Activated effector memory CD4-positive, alpha-beta T cell treated with Interleukin-2 at 50 U/mL for 16 hours (primary cell): ENCODE measurements at regions not wholly inside any gene's neighbourhood (a gene's known extent, or its start where the extent isn't known, plus 50 kb on each side); places are given as distances from the start of the nearest gene placed in this dataset.
"Not testable (repeated sequence)": the region's sequence is repeated elsewhere in the genome, so short reads cannot be mapped to it uniquely, and the experiment has no call there.

ENCODE experiments used
- DNase-seq: peaks from one replicate; pipeline ENCODE4 v3.0.0-alpha.2; 2020

GRCh38 chr4:19486400-19486799 is 765.3 kb upstream of the SLIT2 start:
- DNase-seq = no peak

- DNase-seq = no peak
Measured at GRCh38 chr4:19478791-19479190, 772.9 kb upstream of the SLIT2 start.

GRCh38 chr4:19473569-19473968 is 778.1 kb upstream of the SLIT2 start:
- DNase-seq = no peak

- no peak for DNase-seq
Measured at GRCh38 chr4:19472666-19473065, 779.0 kb upstream of the SLIT2 start.

GRCh38 chr4:19470001-19470400 is 781.7 kb upstream of the SLIT2 start:
- not testable (repeated sequence) for DNase-seq

- DNase-seq = no peak
Measured at GRCh38 chr4:19462117-19462516, 789.6 kb upstream of the SLIT2 start.

GRCh38 chr4:19455850-19456602 is 795.7 kb upstream of the SLIT2 start:
- no peak for DNase-seq

GRCh38 chr4:19455196-19455595 is 796.5 kb upstream of the SLIT2 start:
- no peak for DNase-seq

GRCh38 chr4:19438233-19438632 is 813.5 kb upstream of the SLIT2 start:
- no peak for DNase-seq

GRCh38 chr4:19437008-19437407 is 814.7 kb upstream of the SLIT2 start:
- DNase-seq = no peak

GRCh38 chr4:19429684-19430083 is 822.0 kb upstream of the SLIT2 start:
- DNase-seq = no peak

- no peak for DNase-seq
Measured at GRCh38 chr4:19425146-19425545, 826.6 kb upstream of the SLIT2 start.

- DNase-seq = no peak
Measured at GRCh38 chr4:19417256-19417655, 834.4 kb upstream of the SLIT2 start.

GRCh38 chr4:19416146-19416545 is 835.6 kb upstream of the SLIT2 start:
- DNase-seq = no peak

GRCh38 chr4:19408490-19408889 is 843.2 kb upstream of the SLIT2 start:
- no peak for DNase-seq

- no peak for DNase-seq
Measured at GRCh38 chr4:19406789-19407188, 844.9 kb upstream of the SLIT2 start.

- no peak for DNase-seq
Measured at GRCh38 chr4:19403786-19404370, 847.8 kb upstream of the SLIT2 start.

GRCh38 chr4:19402581-19403065 is 849.1 kb upstream of the SLIT2 start:
- DNase-seq = no peak

GRCh38 chr4:19401301-19402080 is 850.2 kb upstream of the SLIT2 start:
- no peak for DNase-seq

GRCh38 chr4:19400820-19401219 is 850.9 kb upstream of the SLIT2 start:
- no peak for DNase-seq

GRCh38 chr4:19399001-19399400 is 852.7 kb upstream of the SLIT2 start:
- no peak for DNase-seq

- no peak for DNase-seq
Measured at GRCh38 chr4:19386786-19387185, 864.9 kb upstream of the SLIT2 start.

GRCh38 chr4:19382993-19383756 is 868.5 kb upstream of the SLIT2 start:
- DNase-seq = no peak
